Thyroid gland (tissue), 4 donors: ENCODE measurements at regions not wholly inside any gene's neighbourhood (a gene's known extent, or its start where the extent isn't known, plus 50 kb on each side); places are given as distances from the start of the nearest gene placed in this dataset.

Experiments
- POLR2A ChIP-seq, 2 donors: fragments of 450-650 bp; IDR thresholded peaks; one replicate each; pipeline ENCODE4 v1.6.1; 2017; ENCODE audit warnings: antibody characterized with exemption in 2 of 2, mild to moderate bottlenecking in 2 of 2, moderate library complexity in 1 of 2
- TF ChIP-seq, protein P1 (sequence below), 6 experiments: fragments of 200-600 bp in 3 of 6; fragments of 450-650 bp in 3 of 6; sonication (generic) in 3 of 6; IDR thresholded peaks; one replicate each; pipeline ENCODE4 v1.5.1; 2016 to 2019; ENCODE audit warnings: antibody characterized with exemption in 6 of 6, mild to moderate bottlenecking in 2 of 6, inconsistent platforms in 1 of 6, moderate library complexity in 1 of 6

DNA sequence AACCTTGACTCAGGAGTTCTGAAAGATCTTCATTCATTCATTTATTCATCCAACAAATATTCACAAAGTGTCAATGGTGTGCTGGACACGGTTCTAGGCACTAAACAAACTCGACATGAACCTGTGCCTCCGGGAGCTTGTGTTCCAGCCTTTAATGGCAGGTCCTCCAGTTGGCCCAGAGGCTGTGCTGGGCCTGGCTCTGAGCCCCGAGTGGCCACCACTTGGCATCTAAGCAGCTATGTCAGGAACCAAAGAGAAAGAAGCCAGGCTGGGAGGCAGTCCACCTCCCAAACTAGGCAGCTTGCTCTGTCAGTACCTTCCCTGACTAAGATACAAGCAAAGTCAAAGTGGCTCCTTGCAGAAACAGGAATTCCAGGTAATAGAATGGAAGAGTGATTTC is 233.6 kb downstream of the BUD13 start:
- TF ChIP-seq POLR2A (IDR thresholded peaks at IDR 0.05) = no peak
- TF ChIP-seq, protein P1, sequence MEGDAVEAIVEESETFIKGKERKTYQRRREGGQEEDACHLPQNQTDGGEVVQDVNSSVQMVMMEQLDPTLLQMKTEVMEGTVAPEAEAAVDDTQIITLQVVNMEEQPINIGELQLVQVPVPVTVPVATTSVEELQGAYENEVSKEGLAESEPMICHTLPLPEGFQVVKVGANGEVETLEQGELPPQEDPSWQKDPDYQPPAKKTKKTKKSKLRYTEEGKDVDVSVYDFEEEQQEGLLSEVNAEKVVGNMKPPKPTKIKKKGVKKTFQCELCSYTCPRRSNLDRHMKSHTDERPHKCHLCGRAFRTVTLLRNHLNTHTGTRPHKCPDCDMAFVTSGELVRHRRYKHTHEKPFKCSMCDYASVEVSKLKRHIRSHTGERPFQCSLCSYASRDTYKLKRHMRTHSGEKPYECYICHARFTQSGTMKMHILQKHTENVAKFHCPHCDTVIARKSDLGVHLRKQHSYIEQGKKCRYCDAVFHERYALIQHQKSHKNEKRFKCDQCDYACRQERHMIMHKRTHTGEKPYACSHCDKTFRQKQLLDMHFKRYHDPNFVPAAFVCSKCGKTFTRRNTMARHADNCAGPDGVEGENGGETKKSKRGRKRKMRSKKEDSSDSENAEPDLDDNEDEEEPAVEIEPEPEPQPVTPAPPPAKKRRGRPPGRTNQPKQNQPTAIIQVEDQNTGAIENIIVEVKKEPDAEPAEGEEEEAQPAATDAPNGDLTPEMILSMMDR (IDR thresholded peaks at IDR 0.05) = no peak
